Renal pelvis (tissue), 1 donor: ENCODE measurements at regions not wholly inside any gene's neighbourhood (a gene's known extent, or its start where the extent isn't known, plus 50 kb on each side); places are given as distances from the start of the nearest gene placed in this dataset.

Experiments
- DNase-seq: peaks from one replicate; pipeline ENCODE4 v3.0.0-alpha.2; 2013

GRCh38 chr5:61596265-61596664, 264.2 kb downstream of the ZSWIM6 start:
- DNase-seq: no peak

DNA sequence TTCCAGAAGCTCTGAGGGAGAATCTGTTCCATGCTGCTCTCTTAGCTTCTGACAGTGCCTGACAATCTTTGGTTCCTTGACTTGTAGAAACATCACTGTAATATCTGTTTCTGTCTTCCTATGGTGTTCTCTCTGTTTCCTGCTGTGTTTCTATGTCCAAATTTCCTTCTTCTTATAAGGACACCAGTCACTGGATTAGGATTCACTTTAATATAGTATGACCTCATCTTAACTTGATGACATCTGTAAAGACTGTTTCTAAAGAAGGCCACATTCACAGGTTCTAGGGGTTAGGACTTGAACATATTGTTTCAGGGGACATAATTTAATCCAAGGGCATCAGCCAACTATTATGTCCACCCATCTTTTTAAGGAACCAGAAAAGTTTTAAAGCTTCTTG, 265.6 kb downstream of the ZSWIM6 start:
- DNase-seq: no peak

DNA sequence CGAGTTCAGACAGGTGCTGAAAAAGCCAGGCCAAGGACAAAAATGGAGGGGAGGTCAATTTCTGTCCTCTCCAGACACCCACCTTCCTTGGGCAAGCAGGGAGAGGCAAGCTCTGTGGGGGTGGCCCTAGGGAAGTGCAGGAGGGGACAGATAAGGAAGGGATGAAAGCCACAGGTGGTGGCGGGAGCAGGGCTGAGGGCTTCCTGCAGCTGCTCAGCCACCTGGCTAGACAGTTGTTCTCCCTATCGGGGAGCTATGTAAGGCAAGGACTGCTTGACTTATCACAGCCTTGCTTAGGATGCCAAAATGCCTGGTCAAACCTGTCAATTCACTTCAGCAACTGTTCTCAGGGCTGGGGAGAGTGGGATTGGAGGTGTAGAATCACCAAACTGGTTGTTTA, 266.1 kb downstream of the ZSWIM6 start:
- DNase-seq: no peak

- no peak for DNase-seq
Observed at GRCh38 chr5:61599370-61600122, 267.5 kb downstream of the ZSWIM6 start.

GRCh38 chr5:61600123-61600444, 268.0 kb downstream of the ZSWIM6 start:
- DNase-seq: no peak

GRCh38 chr5:61600945-61601511, 269.0 kb downstream of the ZSWIM6 start:
- no peak for DNase-seq

- DNase-seq: no peak
Observed at GRCh38 chr5:61603211-61603908, 271.3 kb downstream of the ZSWIM6 start.

- DNase-seq: no peak
Observed at GRCh38 chr5:61604076-61605025, 272.3 kb downstream of the ZSWIM6 start.

- no peak for DNase-seq
Observed at GRCh38 chr5:61609840-61610677, 278.0 kb downstream of the ZSWIM6 start.

DNA sequence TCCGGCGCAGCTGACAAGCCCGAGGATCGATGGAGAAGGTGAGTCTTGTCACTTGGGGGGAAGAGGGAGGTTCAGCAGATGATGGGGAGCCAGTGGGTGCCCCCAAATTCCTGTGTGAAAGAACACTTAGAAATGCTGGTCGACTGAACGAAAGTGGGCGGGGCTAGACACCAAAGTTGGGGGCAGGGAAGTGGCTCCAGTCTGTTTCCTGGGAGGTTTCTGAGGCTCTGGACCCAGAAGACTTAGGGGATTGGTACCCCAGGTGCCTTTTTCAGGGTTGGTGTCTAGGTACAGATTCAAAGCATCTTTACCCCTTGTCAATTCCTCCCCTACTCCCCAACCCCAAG, 278.6 kb downstream of the ZSWIM6 start:
- DNase-seq: no peak

- no peak for DNase-seq
Observed at GRCh38 chr5:61612431-61612830, 280.4 kb downstream of the ZSWIM6 start.

GRCh38 chr5:61613679-61614078, 281.6 kb downstream of the ZSWIM6 start:
- DNase-seq: no peak

- DNase-seq: no peak
Observed at GRCh38 chr5:61614606-61615005, 282.5 kb downstream of the ZSWIM6 start.

DNA sequence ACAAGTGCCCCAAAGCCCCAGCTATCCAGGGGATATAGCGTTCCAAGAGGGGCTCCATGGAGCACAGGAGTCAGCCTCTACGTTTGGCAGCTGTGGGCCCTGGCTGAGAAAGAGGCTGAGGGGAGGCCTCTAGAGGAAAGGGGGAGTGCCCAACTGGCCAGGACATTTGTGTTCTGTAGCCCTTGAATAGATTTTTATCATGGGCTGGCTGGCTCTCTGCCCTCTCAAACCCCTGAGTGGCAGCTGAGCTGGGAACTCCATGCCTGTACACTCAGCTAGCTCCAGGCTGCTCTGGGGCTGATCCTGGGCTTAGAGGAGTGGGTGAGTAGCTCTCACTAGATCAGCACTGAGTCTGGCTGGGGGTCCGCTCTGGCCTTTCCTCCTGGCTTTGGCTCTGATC, 285.0 kb downstream of the ZSWIM6 start:
- no peak for DNase-seq

DNA sequence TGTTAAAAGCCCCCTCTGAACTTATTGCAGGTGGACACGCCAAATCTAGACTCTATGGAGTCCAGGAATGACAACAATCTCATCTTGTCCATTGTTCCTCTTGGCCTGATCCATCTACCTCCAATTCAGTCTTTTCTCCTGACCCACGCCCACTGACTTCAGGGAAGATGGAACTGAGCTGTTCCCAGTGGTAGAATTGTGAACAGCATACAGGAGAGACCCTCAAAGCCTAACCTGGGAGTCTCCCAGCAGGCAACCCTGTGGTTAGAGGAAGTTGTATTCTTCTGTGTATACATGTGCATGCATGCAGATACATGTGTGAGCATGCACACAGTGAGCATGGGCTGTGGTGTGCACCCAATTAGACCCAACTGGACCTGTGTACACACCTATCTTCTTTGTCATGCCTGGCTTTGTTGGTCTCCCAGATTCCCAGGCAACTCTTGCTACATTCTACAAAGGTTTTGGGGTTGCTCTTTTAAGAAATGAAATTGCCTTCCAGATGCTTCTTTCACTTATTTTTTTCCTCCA, 286.0 kb downstream of the ZSWIM6 start:
- no peak for DNase-seq

GRCh38 chr5:61618577-61618976, 286.5 kb downstream of the ZSWIM6 start:
- DNase-seq: no peak

- no peak for DNase-seq
Observed at GRCh38 chr5:61619289-61619688, 287.2 kb downstream of the ZSWIM6 start.

GRCh38 chr5:61619777-61620518, 287.9 kb downstream of the ZSWIM6 start:
- DNase-seq: no peak

DNA sequence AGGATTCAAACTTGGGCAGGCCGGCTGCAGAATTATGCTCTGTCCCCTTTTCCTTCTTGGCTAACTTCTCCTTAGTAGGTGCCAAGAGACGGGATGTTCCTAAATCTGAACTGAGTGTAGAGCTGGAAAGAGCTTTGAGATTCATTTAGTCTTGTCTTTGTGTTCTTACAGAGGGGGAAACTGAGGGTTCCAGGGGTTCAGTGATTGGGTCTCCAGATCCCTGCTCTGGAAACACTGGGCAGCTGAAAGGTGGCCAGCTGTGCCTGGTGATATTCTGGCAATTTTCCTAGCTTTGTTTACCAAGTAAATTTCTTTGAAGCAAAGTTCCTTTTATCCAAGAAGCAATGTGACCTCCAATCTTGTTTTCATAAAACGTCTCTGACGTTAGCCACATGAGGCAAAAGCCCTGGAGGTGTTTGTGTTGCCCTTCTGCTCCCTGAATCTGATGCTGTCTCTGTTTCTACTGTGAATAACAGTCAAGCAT, 288.7 kb downstream of the ZSWIM6 start:
- no peak for DNase-seq

DNA sequence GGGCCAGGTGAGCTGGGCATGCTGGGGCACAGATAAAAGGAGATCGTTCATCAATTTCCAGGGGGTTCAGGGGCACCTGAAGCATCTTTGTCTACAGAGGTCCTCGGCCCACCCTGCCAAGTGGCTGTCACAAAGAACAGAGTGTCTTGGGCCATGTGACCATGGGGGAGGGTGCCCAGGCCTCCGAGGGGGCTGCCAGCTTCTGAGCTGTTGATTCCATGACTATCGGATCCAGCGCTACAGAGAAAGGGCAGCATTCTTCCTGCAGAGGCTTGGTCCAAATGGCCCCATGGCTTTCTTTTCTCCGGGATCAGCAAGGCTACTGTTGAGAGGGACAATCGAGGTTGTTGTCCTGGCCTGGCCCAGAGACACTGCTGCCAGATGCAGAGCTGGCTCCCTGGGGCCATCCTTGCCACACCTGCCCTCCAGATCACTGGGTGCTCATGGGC, 289.2 kb downstream of the ZSWIM6 start:
- no peak for DNase-seq
